ENCODE measurements at regions not wholly inside any gene's neighbourhood (a gene's known extent, or its start where the extent isn't known, plus 50 kb on each side); places are given as distances from the start of the nearest gene placed in this dataset.
"Not testable (repeated sequence)": the region's sequence is repeated elsewhere in the genome, so short reads cannot be mapped to it uniquely, and the experiment has no call there.

- H3K4me1 ChIP-seq, H3K27me3 ChIP-seq, H3K9me3 ChIP-seq, H3K36me3 ChIP-seq, H3K27ac ChIP-seq, H3K4me3 ChIP-seq, ATAC-seq: not testable (repeated sequence)
- 10 to 17% methylated on average over 1 of the region's 2 CpGs for WGBS, 2 donors (ENCODE audit: low coverage in 1 of 2)
These were observed 297.3 kb upstream of the PLGLB1 start for GRCh38 chr2:87318814-87319491.

- H3K4me1 ChIP-seq, H3K4me3 ChIP-seq, ATAC-seq, H3K27ac ChIP-seq, H3K27me3 ChIP-seq, H3K9me3 ChIP-seq, H3K36me3 ChIP-seq: not testable (repeated sequence)
- WGBS, 2 donors (ENCODE audit: low coverage in 1 of 2): no CpG with 5 or more reads among the region's 2 CpGs
These were observed 298.1 kb upstream of the PLGLB1 start for GRCh38 chr2:87319705-87320104.

GRCh38 chr2:87321201-87321600 lies 299.6 kb upstream of the PLGLB1 start:
- not testable (repeated sequence) for H3K27me3 ChIP-seq, H3K27ac ChIP-seq, ATAC-seq, H3K9me3 ChIP-seq, H3K4me3 ChIP-seq, H3K4me1 ChIP-seq, H3K36me3 ChIP-seq
- WGBS, 2 donors (ENCODE audit: low coverage in 1 of 2): 91% methylated on average over 6 of the region's 9 CpGs; no CpG with 5 or more reads in 1 of the 2 donors

GRCh38 chr2:87324335-87325041 lies 302.8 kb upstream of the PLGLB1 start:
- WGBS, 2 donors (ENCODE audit: low coverage in 1 of 2): 74% methylated on average over 4 of the region's 6 CpGs; no CpG with 5 or more reads in 1 of the 2 donors
- not testable (repeated sequence) for H3K9me3 ChIP-seq, H3K27ac ChIP-seq, H3K4me1 ChIP-seq, H3K36me3 ChIP-seq, H3K4me3 ChIP-seq, H3K27me3 ChIP-seq
- peak; percentile 63 for ATAC-seq

- peak; percentile 42 for ATAC-seq
These were observed 303.6 kb upstream of the PLGLB1 start for GRCh38 chr2:87325042-87325910.

GRCh38 chr2:87325911-87326294 lies 304.3 kb upstream of the PLGLB1 start:
- not testable (repeated sequence) for H3K4me1 ChIP-seq, H3K27ac ChIP-seq, H3K9me3 ChIP-seq, H3K4me3 ChIP-seq, ATAC-seq, H3K27me3 ChIP-seq, H3K36me3 ChIP-seq
- no CpG with 5 or more reads among the region's 2 CpGs for WGBS, 2 donors (ENCODE audit: low coverage in 1 of 2)

More at GRCh38 chr2:87325042-87325910, 303.6 kb upstream of the PLGLB1 start:
- WGBS, 2 donors (ENCODE audit: low coverage in 1 of 2): no CpG with 5 or more reads among the region's 12 CpGs
- not testable (repeated sequence) for H3K27ac ChIP-seq, H3K4me3 ChIP-seq, H3K4me1 ChIP-seq, H3K9me3 ChIP-seq, H3K27me3 ChIP-seq, H3K36me3 ChIP-seq

- H3K27me3 ChIP-seq, H3K27ac ChIP-seq, H3K36me3 ChIP-seq, H3K4me3 ChIP-seq, H3K9me3 ChIP-seq, ATAC-seq, H3K4me1 ChIP-seq: not testable (repeated sequence)
- no CpG with 5 or more reads among the region's 3 CpGs for WGBS, 2 donors (ENCODE audit: low coverage in 1 of 2)
These were observed 305.1 kb upstream of the PLGLB1 start for GRCh38 chr2:87326754-87327153.

- H3K4me1 ChIP-seq, H3K36me3 ChIP-seq, H3K27me3 ChIP-seq, H3K4me3 ChIP-seq, H3K27ac ChIP-seq, H3K9me3 ChIP-seq, ATAC-seq: not testable (repeated sequence)
- no CpG with 5 or more reads among the region's 4 CpGs for WGBS, 2 donors (ENCODE audit: low coverage in 1 of 2)
These were observed 306.2 kb upstream of the PLGLB1 start for GRCh38 chr2:87327648-87328371.

GRCh38 chr2:87329529-87329928 lies 307.9 kb upstream of the PLGLB1 start:
- H3K27ac ChIP-seq, H3K36me3 ChIP-seq, H3K4me3 ChIP-seq, H3K4me1 ChIP-seq, H3K9me3 ChIP-seq, H3K27me3 ChIP-seq, ATAC-seq: not testable (repeated sequence)
- WGBS, 2 donors (ENCODE audit: low coverage in 1 of 2): 98% methylated on average over 5 of the region's 7 CpGs; no CpG with 5 or more reads in 1 of the 2 donors

- not testable (repeated sequence) for H3K4me3 ChIP-seq, ATAC-seq, H3K36me3 ChIP-seq, H3K4me1 ChIP-seq, H3K9me3 ChIP-seq, H3K27me3 ChIP-seq, H3K27ac ChIP-seq
- WGBS, 2 donors (ENCODE audit: low coverage in 1 of 2): no CpG with 5 or more reads among the region's 4 CpGs
These were observed 308.8 kb upstream of the PLGLB1 start for GRCh38 chr2:87330486-87330885.

GRCh38 chr2:87331940-87332583 lies 310.4 kb upstream of the PLGLB1 start:
- H3K27me3 ChIP-seq, H3K9me3 ChIP-seq, H3K4me3 ChIP-seq, H3K36me3 ChIP-seq, H3K27ac ChIP-seq, ATAC-seq, H3K4me1 ChIP-seq: not testable (repeated sequence)
- no CpG with 5 or more reads among the region's 6 CpGs for WGBS, 2 donors (ENCODE audit: low coverage in 1 of 2)

- not testable (repeated sequence) for H3K9me3 ChIP-seq, H3K27me3 ChIP-seq, H3K36me3 ChIP-seq, ATAC-seq, H3K4me1 ChIP-seq, H3K4me3 ChIP-seq, H3K27ac ChIP-seq
- 70 to 74% methylated on average over 2 of the region's 2 CpGs for WGBS, 2 donors (ENCODE audit: low coverage in 1 of 2)
These were observed 313.2 kb upstream of the PLGLB1 start for GRCh38 chr2:87334888-87335287.
